ENCODE measurements at regions not wholly inside any gene's neighbourhood (a gene's known extent, or its start where the extent isn't known, plus 50 kb on each side); places are given as distances from the start of the nearest gene placed in this dataset.

DNA sequence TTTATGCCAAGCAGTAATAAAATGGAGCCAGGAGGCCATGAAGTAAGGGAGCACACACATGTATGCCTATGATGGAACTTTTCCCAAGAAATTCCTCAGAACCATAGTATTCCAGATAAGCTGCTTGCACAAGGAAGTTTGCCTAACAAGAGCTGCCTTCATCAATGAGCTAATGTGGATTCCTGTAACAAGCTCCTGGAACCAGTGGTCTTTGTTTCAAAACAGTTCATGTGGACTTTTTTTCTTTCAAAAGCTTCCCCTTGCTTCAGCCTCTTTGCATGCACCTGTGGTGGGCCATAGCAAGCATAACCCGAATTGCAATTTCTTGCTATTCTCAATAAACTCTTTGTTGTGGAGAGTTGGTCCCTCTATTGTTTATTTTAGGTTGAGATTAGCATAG, 359.6 kb downstream of the UTRN start:
- no peak for TF ChIP-seq ZBTB21 (CRISPR knock-in tag; IDR thresholded peaks at IDR 0.05; ENCODE audit: borderline replicate concordance)
- TF ChIP-seq TEAD1 (CRISPR knock-in tag; IDR thresholded peaks at IDR 0.05) = 0 out of 2 replicates have a peak, but pooled peaks have one; percentile 31
- ChIA-PET CTCF (interaction anchor here (0.8 to 1.0 kb wide), 3 partner anchors 12 to 59 kb away, joined by 3 to 4 read pairs (median 3); no protein-coding TSS in a partner anchor), POLR2A (interaction anchor here (0.9 kb wide), 1 partner anchor 10 kb away, joined by 3 read pairs; no protein-coding TSS in a partner anchor)
- ATAC-seq (peak; percentile 59), DNase-seq (ENCODE audit: low spot score) (no peak)
- Mint-ChIP-seq H3K27me3 (ENCODE audit: low read depth) (no peaks in the 10 kb centered on the region), H3K4me3 (no peak overlapping the region), H3K36me3 (peaks cover under 1% of the 10 kb centered on the region), H3K4me1 (peaks cover 80% of the 10 kb centered on the region), H3K27ac (peak overlapping the region; percentile 50; the same call in 1 of the 2 replicates), H3K9me3 (peaks cover 1% of the 10 kb centered on the region)

DNA sequence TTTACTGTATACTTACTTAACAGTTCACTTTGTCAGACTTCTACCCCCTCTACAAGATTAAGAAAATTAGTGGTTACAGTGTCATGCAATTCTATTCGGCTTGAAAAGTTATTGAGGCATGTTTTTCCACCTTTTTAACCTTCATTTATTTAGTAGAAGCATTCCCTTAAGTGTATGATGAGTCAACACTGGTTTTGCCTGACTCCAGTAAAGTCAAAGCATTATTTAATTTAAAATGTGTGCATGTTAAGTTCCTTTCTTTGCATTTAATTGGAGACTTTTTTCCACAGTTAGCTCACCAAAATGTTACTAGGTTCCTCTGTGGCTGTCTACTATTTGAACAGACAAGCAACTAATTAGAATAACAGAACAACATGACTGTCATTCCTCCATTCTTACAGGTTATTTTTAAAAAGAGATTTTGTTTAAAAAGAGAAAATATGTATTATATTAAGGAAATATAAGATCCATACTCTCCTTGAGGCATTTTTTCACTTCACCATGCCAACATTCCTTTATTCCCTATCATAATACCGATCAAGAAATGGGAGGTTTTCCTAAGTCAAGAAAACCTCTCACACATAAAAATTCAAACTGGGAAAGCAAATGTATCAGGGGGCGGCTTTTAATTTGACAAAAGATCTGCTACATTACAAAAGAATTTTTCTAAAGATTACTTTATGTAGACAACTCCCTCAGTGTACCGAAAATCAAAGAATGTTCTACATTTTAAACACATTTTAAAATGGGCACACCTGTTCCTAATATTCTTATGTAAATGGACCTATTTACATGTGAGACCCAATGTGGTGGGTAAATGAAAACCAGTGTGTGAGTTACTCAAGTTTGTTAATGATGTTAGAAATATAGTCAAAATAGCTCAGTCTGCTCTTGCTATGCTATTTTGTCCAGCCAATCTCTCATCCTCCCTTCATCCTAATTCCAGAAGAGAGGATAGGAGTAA, 361.2 kb downstream of the UTRN start:
- peak overlapping the region; percentile 97 for H3K27ac Mint-ChIP-seq

DNA sequence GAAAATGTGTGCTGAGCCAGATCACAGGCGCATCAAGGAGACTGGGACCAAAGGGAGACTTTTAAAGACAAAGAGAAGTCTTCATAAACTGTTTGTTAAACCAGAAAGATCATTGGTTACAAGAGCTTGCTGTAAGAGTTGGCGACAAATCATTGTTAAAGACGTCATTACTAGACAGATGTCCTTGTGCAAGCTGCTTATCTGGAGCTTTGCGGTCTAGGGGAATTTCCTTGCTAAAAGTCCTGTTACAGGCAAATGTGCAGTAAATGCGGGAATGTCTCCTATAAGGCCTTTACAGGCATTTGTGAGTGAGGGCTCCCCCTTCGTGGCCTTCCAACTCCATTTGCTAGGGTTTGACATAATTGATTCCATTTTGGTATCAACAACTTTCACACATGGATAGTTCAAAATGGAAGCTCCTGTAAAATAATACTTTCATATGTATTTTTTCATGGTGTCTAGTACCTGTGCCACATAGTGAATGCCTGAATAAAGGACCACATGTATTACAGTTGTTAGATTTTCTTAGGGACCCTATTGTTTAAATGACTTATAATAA, 362.4 kb downstream of the UTRN start:
- ATAC-seq = no peak; the same call in 1 of the 2 replicates
- POLR2A ChIA-PET = no interaction called here
- H3K27ac Mint-ChIP-seq = peak overlapping the region; percentile 97
- CTCF ChIA-PET = interaction anchor here (0.6 kb wide), 1 partner anchor 141 kb away, joined by 3 read pairs; no protein-coding TSS in a partner anchor
- no peak overlapping the region for H3K4me3 Mint-ChIP-seq
- H3K4me1 Mint-ChIP-seq = peaks cover 80% of the 10 kb centered on the region
- peaks cover 5% of the 10 kb centered on the region for H3K36me3 Mint-ChIP-seq
- H3K9me3 Mint-ChIP-seq = peaks cover 5% of the 10 kb centered on the region
- TF ChIP-seq NR1H2 (CRISPR knock-in tag; IDR thresholded peaks at IDR 0.05) = no peak
- TF ChIP-seq SMAD3 (CRISPR knock-in tag; IDR thresholded peaks at IDR 0.05; ENCODE audit: borderline replicate concordance) = no peak
- TF ChIP-seq ZNF396 (CRISPR knock-in tag; IDR thresholded peaks at IDR 0.05; ENCODE audit: borderline replicate concordance) = no peak
- no peak for TF ChIP-seq ELF4 (CRISPR knock-in tag; IDR thresholded peaks at IDR 0.05; ENCODE audit: low read depth)
- no peak for TF ChIP-seq JAZF1 (CRISPR knock-in tag; IDR thresholded peaks at IDR 0.05)
- TF ChIP-seq FOXP1 (CRISPR knock-in tag; IDR thresholded peaks at IDR 0.05; ENCODE audit: borderline replicate concordance) = no peak
- TF ChIP-seq GTF2I (CRISPR knock-in tag; conservative IDR thresholded peaks at IDR 0.05) = no peak
- H3K27me3 Mint-ChIP-seq (ENCODE audit: low read depth) = no peaks in the 10 kb centered on the region
- no peak for DNase-seq (ENCODE audit: low spot score)

More for the DNA sequence above, 361.2 kb downstream of the UTRN start:
- Mint-ChIP-seq H3K4me3 (peak overlapping the region; percentile 11; the same call in 1 of the 2 replicates), H3K4me1 (peaks cover 79% of the 10 kb centered on the region), H3K27me3 (ENCODE audit: low read depth) (no peaks in the 10 kb centered on the region), H3K36me3 (peaks cover 5% of the 10 kb centered on the region), H3K9me3 (peaks cover 5% of the 10 kb centered on the region)
- no peak for TF ChIP-seq KAT7 (CRISPR knock-in tag; IDR thresholded peaks at IDR 0.05; ENCODE audit: borderline replicate concordance)
- DNase-seq (ENCODE audit: low spot score) = no peak
- ATAC-seq = peak; percentile 9; the same call in 1 of the 2 replicates
- CTCF ChIA-PET = interaction anchor here (0.6 kb wide), 1 partner anchor 142 kb away, joined by 3 read pairs; no protein-coding TSS in a partner anchor
- POLR2A ChIA-PET = no interaction called here

DNA sequence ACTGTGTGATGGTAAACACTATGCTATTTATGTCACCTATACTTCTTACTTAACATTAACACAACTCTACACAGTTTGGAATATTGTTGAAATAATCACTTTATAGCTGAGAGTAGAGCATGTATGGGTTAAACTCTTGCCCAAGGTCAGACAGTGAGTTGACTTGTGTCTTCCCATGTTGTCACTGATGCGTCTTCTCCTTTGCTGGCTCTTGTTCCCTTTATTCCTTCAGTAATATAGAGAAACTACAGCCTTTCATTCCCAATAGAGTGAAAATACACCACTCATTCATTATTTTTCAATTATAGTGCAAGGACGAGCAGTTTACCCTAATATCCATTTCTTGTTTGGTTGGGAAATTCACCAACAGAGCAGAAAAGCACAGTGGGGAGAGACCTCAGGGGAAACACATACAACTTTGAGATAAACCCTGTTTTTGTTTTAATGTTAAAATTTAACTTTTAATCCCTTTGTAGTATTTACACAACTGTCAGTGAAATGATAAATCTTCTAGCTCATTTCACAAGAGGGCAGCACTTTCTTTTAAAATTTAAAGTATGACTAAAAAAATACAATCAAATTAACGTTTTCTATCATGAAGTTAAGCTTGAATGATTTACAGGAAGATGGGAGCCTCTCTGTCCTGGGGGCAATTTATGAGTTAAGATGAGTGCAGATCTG, 363.0 kb downstream of the UTRN start:
- H3K9me3 Mint-ChIP-seq = peaks cover 5% of the 10 kb centered on the region
- H3K4me1 Mint-ChIP-seq = peaks cover 74% of the 10 kb centered on the region
- POLR2A ChIA-PET = no interaction called here
- TF ChIP-seq, protein P1, sequence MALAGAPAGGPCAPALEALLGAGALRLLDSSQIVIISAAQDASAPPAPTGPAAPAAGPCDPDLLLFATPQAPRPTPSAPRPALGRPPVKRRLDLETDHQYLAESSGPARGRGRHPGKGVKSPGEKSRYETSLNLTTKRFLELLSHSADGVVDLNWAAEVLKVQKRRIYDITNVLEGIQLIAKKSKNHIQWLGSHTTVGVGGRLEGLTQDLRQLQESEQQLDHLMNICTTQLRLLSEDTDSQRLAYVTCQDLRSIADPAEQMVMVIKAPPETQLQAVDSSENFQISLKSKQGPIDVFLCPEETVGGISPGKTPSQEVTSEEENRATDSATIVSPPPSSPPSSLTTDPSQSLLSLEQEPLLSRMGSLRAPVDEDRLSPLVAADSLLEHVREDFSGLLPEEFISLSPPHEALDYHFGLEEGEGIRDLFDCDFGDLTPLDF (CRISPR knock-in tag; IDR thresholded peaks at IDR 0.05) = no peak
- TF ChIP-seq GABPB1 (CRISPR knock-in tag; IDR thresholded peaks at IDR 0.05) (peak; percentile 12; the same call in 1 of the 2 replicates), JUN (CRISPR knock-in tag; IDR thresholded peaks at IDR 0.05) (no peak), IRF2 (CRISPR knock-in tag; IDR thresholded peaks at IDR 0.05; ENCODE audit: borderline replicate concordance, low read depth) (no peak), SMAD4 (CRISPR knock-in tag; IDR thresholded peaks at IDR 0.05) (no peak)
- TF ChIP-seq, protein P2, sequence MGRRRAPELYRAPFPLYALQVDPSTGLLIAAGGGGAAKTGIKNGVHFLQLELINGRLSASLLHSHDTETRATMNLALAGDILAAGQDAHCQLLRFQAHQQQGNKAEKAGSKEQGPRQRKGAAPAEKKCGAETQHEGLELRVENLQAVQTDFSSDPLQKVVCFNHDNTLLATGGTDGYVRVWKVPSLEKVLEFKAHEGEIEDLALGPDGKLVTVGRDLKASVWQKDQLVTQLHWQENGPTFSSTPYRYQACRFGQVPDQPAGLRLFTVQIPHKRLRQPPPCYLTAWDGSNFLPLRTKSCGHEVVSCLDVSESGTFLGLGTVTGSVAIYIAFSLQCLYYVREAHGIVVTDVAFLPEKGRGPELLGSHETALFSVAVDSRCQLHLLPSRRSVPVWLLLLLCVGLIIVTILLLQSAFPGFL (CRISPR knock-in tag; IDR thresholded peaks at IDR 0.05; ENCODE audit: borderline replicate concordance) = no peak
- CTCF ChIA-PET = interaction anchor here (0.6 kb wide), 1 partner anchor 565 kb away, joined by 3 read pairs; no protein-coding TSS in a partner anchor
- no peak overlapping the region for H3K4me3 Mint-ChIP-seq
- no peak for DNase-seq (ENCODE audit: low spot score)
- H3K27ac Mint-ChIP-seq = peak overlapping the region; percentile 96
- H3K36me3 Mint-ChIP-seq = peaks cover 5% of the 10 kb centered on the region
- ATAC-seq = no peak
- H3K27me3 Mint-ChIP-seq (ENCODE audit: low read depth) = no peaks in the 10 kb centered on the region

Data from WTC11 (cell line).